ENCODE measurements at regions not wholly inside any gene's neighbourhood (a gene's known extent, or its start where the extent isn't known, plus 50 kb on each side); places are given as distances from the start of the nearest gene placed in this dataset.

DNA sequence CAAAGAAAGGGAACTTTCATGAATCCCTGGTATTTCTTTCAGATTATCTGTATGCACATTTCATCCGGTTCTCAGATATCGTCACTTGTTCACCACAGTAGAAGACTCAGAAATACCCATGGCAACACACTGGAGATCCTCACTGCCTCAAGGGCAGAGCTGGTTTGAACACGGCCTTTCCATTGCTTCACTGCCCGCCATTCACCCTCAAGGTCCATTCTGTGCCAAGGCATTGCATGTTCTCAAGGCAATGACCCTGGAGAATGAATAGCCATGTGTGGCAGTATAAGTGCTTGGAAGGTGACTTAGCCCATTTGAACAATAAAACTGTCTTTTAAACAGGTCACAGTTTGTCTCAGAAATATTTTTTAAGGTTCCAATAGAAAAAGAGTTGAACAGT is 606.5 kb downstream of the IPMK start:
- Histone ChIP-seq H3K4me3 (ENCODE audit: control insufficient read depth in 2 of 3, extremely low read depth in 1 of 3, insufficient read depth in 2 of 3, low read depth in 1 of 3, low read length in 3 of 3) (no peak overlapping the region), H3K27ac (ENCODE audit: control insufficient read depth, insufficient read depth, low read length) (no peak overlapping the region), H3K36me3 (ENCODE audit: control insufficient read depth in 2 of 2, extremely low read depth in 1 of 2, insufficient read depth in 2 of 2, low read length in 2 of 2) (no peaks in the 10 kb centered on the region), H3K9me1 (ENCODE audit: control insufficient read depth, extremely low read depth, insufficient read depth, low read length) (no peaks in the 10 kb centered on the region), H3K9me3 (ENCODE audit: control insufficient read depth, low read depth, low read length) (no peaks in the 10 kb centered on the region), H3K4me2 (ENCODE audit: control insufficient read depth, extremely low read depth, insufficient read depth, low read depth, low read length) (no peak overlapping the region), H4K20me1 (ENCODE audit: control insufficient read depth, extremely low read depth, insufficient read depth, low read length) (no peaks in the 10 kb centered on the region), H3K4me1 (ENCODE audit: control insufficient read depth, extremely low read depth, insufficient read depth, low read length) (no peaks in the 10 kb centered on the region), H3K9ac (ENCODE audit: control insufficient read depth, extremely low read depth, insufficient read depth, low read length) (no peak overlapping the region), H3K79me2 (ENCODE audit: control insufficient read depth, insufficient read depth, low read length) (no peaks in the 10 kb centered on the region), H2AFZ (ENCODE audit: control insufficient read depth, low read length) (no peak overlapping the region), H3K27me3 (ENCODE audit: control insufficient read depth, extremely low read depth, insufficient read depth, low read length) (no peaks in the 10 kb centered on the region)
- TF ChIP-seq, protein P1, sequence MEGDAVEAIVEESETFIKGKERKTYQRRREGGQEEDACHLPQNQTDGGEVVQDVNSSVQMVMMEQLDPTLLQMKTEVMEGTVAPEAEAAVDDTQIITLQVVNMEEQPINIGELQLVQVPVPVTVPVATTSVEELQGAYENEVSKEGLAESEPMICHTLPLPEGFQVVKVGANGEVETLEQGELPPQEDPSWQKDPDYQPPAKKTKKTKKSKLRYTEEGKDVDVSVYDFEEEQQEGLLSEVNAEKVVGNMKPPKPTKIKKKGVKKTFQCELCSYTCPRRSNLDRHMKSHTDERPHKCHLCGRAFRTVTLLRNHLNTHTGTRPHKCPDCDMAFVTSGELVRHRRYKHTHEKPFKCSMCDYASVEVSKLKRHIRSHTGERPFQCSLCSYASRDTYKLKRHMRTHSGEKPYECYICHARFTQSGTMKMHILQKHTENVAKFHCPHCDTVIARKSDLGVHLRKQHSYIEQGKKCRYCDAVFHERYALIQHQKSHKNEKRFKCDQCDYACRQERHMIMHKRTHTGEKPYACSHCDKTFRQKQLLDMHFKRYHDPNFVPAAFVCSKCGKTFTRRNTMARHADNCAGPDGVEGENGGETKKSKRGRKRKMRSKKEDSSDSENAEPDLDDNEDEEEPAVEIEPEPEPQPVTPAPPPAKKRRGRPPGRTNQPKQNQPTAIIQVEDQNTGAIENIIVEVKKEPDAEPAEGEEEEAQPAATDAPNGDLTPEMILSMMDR (optimal IDR thresholded peaks at IDR 0.05 in 1 of 3, IDR thresholded peaks at IDR 0.05 in 1 of 3, conservative IDR thresholded peaks at IDR 0.05 in 1 of 3; ENCODE audit: extremely low read depth in 1 of 3, insufficient read depth in 2 of 3, low read length in 3 of 3) = no peak
- no peak for TF ChIP-seq EZH2 (IDR thresholded peaks at IDR 0.05; ENCODE audit: low read length)
- dilution Hi-C loops (cut with MboI; ENCODE audit: extremely low pct_ligation_motif_present, low sequenced_read_pairs) = no loop called here
- FAIRE-seq = no peak
- no peak for DNase-seq (ENCODE audit: low read depth, low spot score)

DNA sequence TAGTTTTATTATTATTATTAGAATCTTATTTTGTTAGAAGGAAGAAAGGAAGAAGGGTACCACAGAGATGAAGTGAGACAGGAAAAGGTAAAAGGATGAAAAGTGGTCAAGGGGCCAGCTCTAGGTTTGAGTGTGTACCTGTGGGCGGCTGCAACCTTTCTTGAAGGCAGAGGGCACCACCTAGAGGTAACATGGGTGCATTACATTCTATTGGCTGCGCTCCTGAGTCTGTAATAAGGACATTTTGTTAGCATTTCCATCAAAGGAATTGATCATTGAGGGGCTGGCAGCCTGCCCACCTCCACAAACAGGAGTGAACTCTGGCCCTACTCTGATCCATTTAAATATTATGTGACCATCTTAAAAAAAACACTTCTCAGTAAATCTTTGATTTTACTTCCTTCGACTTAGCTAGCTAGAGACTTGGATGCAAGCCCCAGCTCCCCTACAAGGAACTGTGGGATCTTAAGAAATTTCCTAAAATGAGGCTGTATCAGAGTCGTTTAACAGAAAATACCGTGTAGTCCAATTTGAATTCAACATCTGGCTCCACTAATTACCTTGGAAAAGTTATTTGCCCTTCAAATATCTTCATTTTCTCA is 610.4 kb downstream of the IPMK start:
- no peaks in the 10 kb centered on the region for H4K20me1 ChIP-seq (ENCODE audit: control insufficient read depth, extremely low read depth, insufficient read depth, low read length)
- no peak for FAIRE-seq
- no peak overlapping the region for H3K4me3 ChIP-seq (ENCODE audit: control insufficient read depth in 2 of 3, extremely low read depth in 1 of 3, insufficient read depth in 2 of 3, low read depth in 1 of 3, low read length in 3 of 3)
- no peak overlapping the region for H2AFZ ChIP-seq (ENCODE audit: control insufficient read depth, low read length)
- dilution Hi-C loops (cut with MboI; ENCODE audit: extremely low pct_ligation_motif_present, low sequenced_read_pairs) = loop anchor here (5.0 kb wide), 1 partner anchor 65 kb away; no protein-coding TSS in a partner anchor
- H3K4me1 ChIP-seq (ENCODE audit: control insufficient read depth, extremely low read depth, insufficient read depth, low read length) = no peaks in the 10 kb centered on the region
- no peak overlapping the region for H3K4me2 ChIP-seq (ENCODE audit: control insufficient read depth, extremely low read depth, insufficient read depth, low read depth, low read length)
- no peaks in the 10 kb centered on the region for H3K9me1 ChIP-seq (ENCODE audit: control insufficient read depth, extremely low read depth, insufficient read depth, low read length)
- H3K79me2 ChIP-seq (ENCODE audit: control insufficient read depth, insufficient read depth, low read length) = no peaks in the 10 kb centered on the region
- H3K9ac ChIP-seq (ENCODE audit: control insufficient read depth, extremely low read depth, insufficient read depth, low read length) = no peak overlapping the region
- no peaks in the 10 kb centered on the region for H3K36me3 ChIP-seq (ENCODE audit: control insufficient read depth in 2 of 2, extremely low read depth in 1 of 2, insufficient read depth in 2 of 2, low read length in 2 of 2)
- H3K27ac ChIP-seq (ENCODE audit: control insufficient read depth, insufficient read depth, low read length) = no peak overlapping the region
- no peaks in the 10 kb centered on the region for H3K27me3 ChIP-seq (ENCODE audit: control insufficient read depth, extremely low read depth, insufficient read depth, low read length)
- H3K9me3 ChIP-seq (ENCODE audit: control insufficient read depth, low read depth, low read length) = no peaks in the 10 kb centered on the region
- no peak for TF ChIP-seq EZH2 (IDR thresholded peaks at IDR 0.05; ENCODE audit: low read length)
- TF ChIP-seq, protein P1 (optimal IDR thresholded peaks at IDR 0.05 in 1 of 3, IDR thresholded peaks at IDR 0.05 in 1 of 3, conservative IDR thresholded peaks at IDR 0.05 in 1 of 3; ENCODE audit: extremely low read depth in 1 of 3, insufficient read depth in 2 of 3, low read length in 3 of 3) = peak; percentile 78 to 90 (median 81)
- no peak for DNase-seq (ENCODE audit: low read depth, low spot score)

Data from keratinocyte (primary cell).